GM19238 (cell line): ENCODE measurements at regions not wholly inside any gene's neighbourhood (a gene's known extent, or its start where the extent isn't known, plus 50 kb on each side); places are given as distances from the start of the nearest gene placed in this dataset.
"Not testable (repeated sequence)": the region's sequence is repeated elsewhere in the genome, so short reads cannot be mapped to it uniquely, and the experiment has no call there.

Experiments
- DNase-seq: peaks from one replicate; pipeline ENCODE4 v3.0.0; 2011; ENCODE audit warnings: low spot score; ENCODE audit not compliant: insufficient read length

GRCh38 chr15:59791755-59792154 is 102.6 kb upstream of the BNIP2 start:
- DNase-seq: no peak

- DNase-seq: no peak
Measured at GRCh38 chr15:59791079-59791478, 102.0 kb upstream of the BNIP2 start.

GRCh38 chr15:59786466-59786865 is 97.3 kb upstream of the BNIP2 start:
- DNase-seq: not testable (repeated sequence)

GRCh38 chr15:59785981-59786380 is 96.9 kb upstream of the BNIP2 start:
- not testable (repeated sequence) for DNase-seq

- not testable (repeated sequence) for DNase-seq
Measured at GRCh38 chr15:59783774-59784520, 94.8 kb upstream of the BNIP2 start.

DNA sequence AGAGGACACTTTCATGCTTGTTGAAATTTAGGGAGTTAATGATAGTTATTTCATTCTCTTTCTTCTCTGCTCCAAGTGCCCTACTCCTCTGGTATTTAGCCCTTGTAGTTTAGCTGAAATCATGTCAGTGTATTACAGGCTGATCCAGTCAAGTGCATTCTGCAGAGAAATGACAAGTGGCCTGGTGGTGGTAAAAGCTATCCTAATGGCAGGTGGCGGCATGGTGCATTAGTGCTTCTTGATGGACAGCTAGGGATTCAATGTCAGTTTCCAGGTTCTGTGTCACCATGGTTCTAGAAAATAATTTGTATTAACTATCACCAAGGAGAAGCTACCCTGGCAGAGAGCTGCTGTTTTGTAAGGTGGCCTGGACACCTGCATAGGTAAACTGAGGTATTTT is 90.0 kb upstream of the BNIP2 start:
- no peak for DNase-seq

GRCh38 chr15:59764775-59765174 is 75.7 kb upstream of the BNIP2 start:
- DNase-seq: no peak

- no peak for DNase-seq
Measured at GRCh38 chr15:59762558-59762957, 73.4 kb upstream of the BNIP2 start.

DNA sequence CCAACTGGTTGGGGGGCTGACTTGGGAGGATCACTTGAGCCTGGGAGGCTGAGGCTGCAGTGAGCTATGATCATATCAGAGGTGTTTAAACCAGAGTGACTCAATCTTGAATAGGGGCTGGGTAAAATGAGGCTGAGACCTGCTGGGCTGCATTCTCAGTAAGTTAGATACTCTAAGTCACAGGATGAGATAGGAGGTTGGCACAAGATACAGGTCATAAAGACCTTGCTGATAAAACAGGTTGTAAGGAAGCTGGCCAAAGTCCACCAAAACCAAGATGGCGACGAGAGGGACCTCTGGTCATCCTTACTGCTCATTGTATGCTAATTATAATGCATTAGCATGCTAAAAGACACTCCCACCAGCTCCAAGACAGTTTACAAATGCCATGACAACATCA is 71.1 kb upstream of the BNIP2 start:
- DNase-seq: not testable (repeated sequence)

DNA sequence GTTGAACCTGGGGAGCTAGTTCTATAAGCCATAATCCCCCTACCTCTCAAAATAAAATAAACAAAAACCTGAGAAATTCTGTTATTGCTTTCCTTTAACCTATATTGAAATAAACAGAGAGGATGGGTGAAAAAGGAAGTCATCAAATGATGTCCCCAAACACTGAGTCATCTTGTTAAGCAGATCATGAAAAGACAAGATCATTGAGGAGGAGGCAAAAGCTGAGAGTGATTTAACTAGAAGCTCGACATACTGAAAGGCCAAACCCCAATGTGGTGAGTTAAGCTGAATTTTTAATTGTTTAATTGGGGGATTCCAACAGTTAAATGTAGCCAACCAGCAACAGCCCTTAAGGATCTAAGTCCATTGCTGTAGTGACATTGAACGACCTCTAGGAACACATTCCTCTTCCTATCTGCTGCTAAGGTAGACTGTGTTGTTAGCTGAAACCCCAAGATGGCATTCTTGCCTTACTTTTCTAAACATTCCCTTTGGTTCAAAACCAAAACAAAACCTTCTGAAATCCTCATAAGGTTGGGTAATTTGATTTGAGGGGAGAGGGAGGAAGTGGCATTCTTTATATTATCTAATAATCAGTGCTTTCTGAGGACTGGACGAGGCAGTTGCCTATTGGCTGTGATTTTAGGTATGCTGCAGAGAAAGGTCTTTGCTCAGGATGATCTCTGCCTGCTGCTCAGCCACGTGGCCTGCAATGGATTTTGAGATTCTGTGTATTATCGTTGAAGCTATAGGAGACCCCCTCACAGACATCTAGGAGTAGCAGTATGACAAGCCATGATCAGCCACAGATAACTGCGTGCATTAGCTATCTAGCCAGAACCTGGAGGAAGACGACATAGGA is 62.7 kb upstream of the BNIP2 start:
- no peak for DNase-seq

- DNase-seq: no peak
Measured at GRCh38 chr15:59746777-59747176, 57.7 kb upstream of the BNIP2 start.

GRCh38 chr15:59741274-59741906 is 52.3 kb upstream of the BNIP2 start:
- DNase-seq: no peak

GRCh38 chr15:59739557-59740186 is 50.6 kb upstream of the BNIP2 start:
- DNase-seq: no peak
